Type B pancreatic cell (in vitro differentiated cells): ENCODE measurements at regions not wholly inside any gene's neighbourhood (a gene's known extent, or its start where the extent isn't known, plus 50 kb on each side); places are given as distances from the start of the nearest gene placed in this dataset.

Experiments
- DNase-seq: peaks from one replicate; pipeline ENCODE4 v3.0.0; 2021; ENCODE audit warnings: mixed read lengths; ENCODE audit not compliant: unreplicated experiment; ENCODE audit errors: extremely low spot score
- H3K27ac Mint-ChIP-seq: 2 replicates; pipeline ENCODE4 v1.8.0; 2021; ENCODE audit warnings: mild to moderate bottlenecking, mixed read lengths
- H3K27me3 Mint-ChIP-seq: 2 replicates; pipeline ENCODE4 v1.8.0; 2021; ENCODE audit warnings: mixed read lengths
- H3K36me3 Mint-ChIP-seq: 2 replicates; pipeline ENCODE4 v1.8.0; 2021; ENCODE audit warnings: mixed read lengths
- H3K4me1 Mint-ChIP-seq: one replicate; pipeline ENCODE4 v1.8.0; 2021; ENCODE audit warnings: mixed read lengths; ENCODE audit not compliant: unreplicated experiment
- H3K4me3 Mint-ChIP-seq: 2 replicates; pipeline ENCODE4 v1.8.0; 2021; ENCODE audit warnings: mild to moderate bottlenecking, mixed read lengths
- H3K9me3 Mint-ChIP-seq: 2 replicates; pipeline ENCODE4 v1.8.0; 2021; ENCODE audit warnings: mixed read lengths
- TF ChIP-seq, protein P1 (sequence below): fragments of 200-600 bp; sonication (generic); conservative IDR thresholded peaks from 2 replicates; pipeline ENCODE4 v1.5.0; 2021; ENCODE audit warnings: antibody characterized with exemption, mild to moderate bottlenecking

DNA sequence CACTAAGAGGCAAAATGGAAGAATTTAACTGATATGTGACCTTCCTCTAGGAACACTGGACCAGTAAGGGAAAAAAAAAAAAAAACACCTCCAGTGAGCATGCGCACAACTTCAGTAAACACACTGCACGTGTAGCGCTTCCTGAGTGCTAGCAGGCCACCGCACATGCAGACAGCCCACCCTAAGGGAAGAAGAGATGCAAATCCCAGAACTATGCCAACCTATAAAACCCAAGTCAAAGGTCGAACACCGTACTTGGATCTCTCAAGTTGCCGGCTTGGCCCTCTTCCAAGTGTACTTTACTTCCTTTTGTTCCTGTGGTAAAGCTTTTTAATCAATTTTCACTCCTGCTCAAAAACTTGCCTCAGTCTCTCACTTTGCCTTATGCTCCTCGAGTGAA, 64.5 kb upstream of the CADPS start:
- Mint-ChIP-seq H3K9me3 (peaks cover 8% of the 10 kb centered on the region), H3K4me1 (no peaks in the 10 kb centered on the region), H3K27ac (no peak overlapping the region), H3K27me3 (peaks cover 9% of the 10 kb centered on the region), H3K36me3 (no peaks in the 10 kb centered on the region), H3K4me3 (no peak overlapping the region)
- DNase-seq = no peak
- TF ChIP-seq, protein P1, sequence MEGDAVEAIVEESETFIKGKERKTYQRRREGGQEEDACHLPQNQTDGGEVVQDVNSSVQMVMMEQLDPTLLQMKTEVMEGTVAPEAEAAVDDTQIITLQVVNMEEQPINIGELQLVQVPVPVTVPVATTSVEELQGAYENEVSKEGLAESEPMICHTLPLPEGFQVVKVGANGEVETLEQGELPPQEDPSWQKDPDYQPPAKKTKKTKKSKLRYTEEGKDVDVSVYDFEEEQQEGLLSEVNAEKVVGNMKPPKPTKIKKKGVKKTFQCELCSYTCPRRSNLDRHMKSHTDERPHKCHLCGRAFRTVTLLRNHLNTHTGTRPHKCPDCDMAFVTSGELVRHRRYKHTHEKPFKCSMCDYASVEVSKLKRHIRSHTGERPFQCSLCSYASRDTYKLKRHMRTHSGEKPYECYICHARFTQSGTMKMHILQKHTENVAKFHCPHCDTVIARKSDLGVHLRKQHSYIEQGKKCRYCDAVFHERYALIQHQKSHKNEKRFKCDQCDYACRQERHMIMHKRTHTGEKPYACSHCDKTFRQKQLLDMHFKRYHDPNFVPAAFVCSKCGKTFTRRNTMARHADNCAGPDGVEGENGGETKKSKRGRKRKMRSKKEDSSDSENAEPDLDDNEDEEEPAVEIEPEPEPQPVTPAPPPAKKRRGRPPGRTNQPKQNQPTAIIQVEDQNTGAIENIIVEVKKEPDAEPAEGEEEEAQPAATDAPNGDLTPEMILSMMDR = no peak

DNA sequence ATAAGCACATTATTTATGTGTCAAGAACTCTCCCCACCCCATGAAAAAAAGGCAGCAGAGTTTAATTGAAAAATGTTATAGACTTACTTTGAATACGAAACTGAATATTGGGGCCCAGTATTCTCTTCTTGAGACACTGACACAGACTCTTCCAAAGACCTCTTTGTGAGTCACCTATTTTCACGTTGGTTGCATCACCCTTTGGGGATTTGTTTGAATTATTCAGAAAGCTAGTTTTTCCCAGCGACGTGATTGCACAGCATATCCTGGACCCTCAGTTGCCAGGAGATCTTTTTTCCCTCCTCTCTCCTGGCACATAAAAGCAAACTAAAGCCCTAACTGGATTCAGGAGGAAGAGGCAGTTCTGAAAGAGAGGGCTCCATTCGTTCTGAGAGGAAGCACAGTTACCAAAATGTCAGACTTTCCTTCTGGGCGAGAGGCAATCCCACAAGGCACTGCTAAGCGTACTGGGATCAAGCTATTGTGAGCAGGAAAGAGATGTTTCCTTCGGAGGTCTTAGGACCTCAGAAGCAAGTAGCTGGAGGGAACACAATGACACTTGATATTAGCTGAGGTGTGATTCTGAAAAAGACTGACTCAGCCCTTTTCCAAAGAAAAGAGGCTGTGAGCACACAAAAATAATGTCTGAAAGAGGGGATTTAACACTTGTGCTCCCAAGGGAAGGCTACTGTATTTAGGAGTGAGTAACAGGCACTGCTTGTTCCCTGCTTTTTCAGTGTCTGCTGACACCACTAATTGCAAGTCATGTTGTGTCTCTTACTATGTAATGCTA, 65.8 kb upstream of the CADPS start:
- H3K27me3 Mint-ChIP-seq = peaks cover 11% of the 10 kb centered on the region
- DNase-seq = no peak
- H3K4me1 Mint-ChIP-seq = no peaks in the 10 kb centered on the region
- no peak overlapping the region for H3K27ac Mint-ChIP-seq
- no peaks in the 10 kb centered on the region for H3K36me3 Mint-ChIP-seq
- no peak overlapping the region for H3K4me3 Mint-ChIP-seq
- peaks cover 8% of the 10 kb centered on the region for H3K9me3 Mint-ChIP-seq
- TF ChIP-seq, protein P1 = no peak

DNA sequence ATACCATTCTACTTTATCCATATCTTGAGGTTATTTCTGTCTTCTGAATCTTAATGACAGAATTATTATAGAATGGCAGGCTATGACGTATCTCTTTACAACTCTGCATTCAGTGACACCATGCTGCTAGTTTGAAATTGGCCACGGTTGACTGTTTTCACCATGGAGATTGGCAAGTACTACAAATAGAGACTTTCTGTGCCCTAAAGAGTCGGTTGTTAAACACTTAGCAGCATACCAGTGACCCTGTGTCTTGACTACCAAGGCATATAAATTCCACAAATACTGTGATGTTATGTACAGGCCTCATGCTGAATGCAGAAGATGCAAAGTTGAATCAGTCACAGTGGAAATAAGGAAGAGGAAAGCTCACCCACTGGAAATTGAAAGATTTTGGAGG, 67.0 kb upstream of the CADPS start:
- H3K27ac Mint-ChIP-seq = no peak overlapping the region
- peaks cover 13% of the 10 kb centered on the region for H3K27me3 Mint-ChIP-seq
- H3K36me3 Mint-ChIP-seq = no peaks in the 10 kb centered on the region
- DNase-seq = no peak
- no peak overlapping the region for H3K4me3 Mint-ChIP-seq
- TF ChIP-seq, protein P1 = no peak
- no peaks in the 10 kb centered on the region for H3K4me1 Mint-ChIP-seq
- H3K9me3 Mint-ChIP-seq = peaks cover 8% of the 10 kb centered on the region

DNA sequence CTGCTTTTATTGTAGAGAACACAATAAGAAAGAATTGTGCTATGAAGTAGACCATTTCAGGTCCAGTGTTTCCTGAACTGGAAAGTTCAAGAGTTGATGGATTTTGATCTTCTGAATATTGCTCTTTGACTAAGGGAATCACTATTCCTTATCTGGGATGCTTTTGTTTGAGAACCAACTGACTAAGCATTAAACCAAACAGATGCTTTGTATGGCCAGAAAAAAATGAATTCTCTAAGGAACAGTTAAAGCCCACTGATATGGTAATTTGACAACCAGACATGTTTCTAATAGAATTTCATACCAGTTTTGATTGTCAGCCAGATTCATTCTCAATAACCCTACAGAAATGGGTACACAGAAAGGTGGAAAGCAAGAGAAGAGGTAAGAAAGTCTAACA, 67.5 kb upstream of the CADPS start:
- Mint-ChIP-seq H3K9me3 (peaks cover 8% of the 10 kb centered on the region), H3K27ac (no peak overlapping the region), H3K4me1 (no peaks in the 10 kb centered on the region), H3K36me3 (no peaks in the 10 kb centered on the region), H3K4me3 (no peak overlapping the region), H3K27me3 (peaks cover 16% of the 10 kb centered on the region)
- no peak for DNase-seq
- TF ChIP-seq, protein P1 = no peak

DNA sequence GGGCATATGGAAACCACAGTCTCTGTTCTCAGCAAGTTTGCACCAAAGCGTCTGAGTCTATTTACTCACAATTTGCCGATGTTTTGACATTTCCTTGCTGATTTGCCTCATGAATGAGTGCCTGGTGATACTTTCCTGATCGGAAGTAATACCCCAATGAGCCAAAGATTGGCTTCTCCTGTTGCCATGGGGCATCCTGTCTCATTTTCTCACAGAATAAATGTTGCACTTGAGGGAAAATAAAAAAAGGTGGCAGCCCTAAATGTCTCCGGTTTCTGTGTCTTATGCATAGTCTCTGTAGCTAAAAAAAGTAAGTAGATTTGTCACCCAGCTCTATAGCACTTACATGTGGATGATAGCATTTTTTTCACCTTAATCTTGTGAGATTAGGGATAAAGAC, 73.7 kb upstream of the CADPS start:
- Mint-ChIP-seq H3K27me3 (peaks cover 11% of the 10 kb centered on the region), H3K4me1 (no peaks in the 10 kb centered on the region), H3K27ac (no peak overlapping the region), H3K9me3 (no peaks in the 10 kb centered on the region), H3K4me3 (no peak overlapping the region), H3K36me3 (no peaks in the 10 kb centered on the region)
- TF ChIP-seq, protein P1 = no peak
- no peak for DNase-seq
